SK-N-SH (cell line): ENCODE measurements at regions not wholly inside any gene's neighbourhood (a gene's known extent, or its start where the extent isn't known, plus 50 kb on each side); places are given as distances from the start of the nearest gene placed in this dataset.

Source experiments
- CTCF ChIA-PET: fragments of 300-600, 350-600 bp; formaldehyde crosslinking; extraction: SDS; loops from one replicate; lab custom pipeline; 2021; lab: Yijun Ruan, JAX
- POLR2A ChIA-PET: fragments of 350-600 bp; sonication (Branson Sonifier 250); formaldehyde crosslinking; extraction: SDS; loops from one replicate; lab custom pipeline; 2020; ENCODE audit warnings: antibody characterized with exemption, inconsistent platforms; lab: Yijun Ruan, JAX
- DNase-seq: peaks from one replicate; pipeline ENCODE4 v3.0.0; 2012
- H2AFZ ChIP-seq: fragments of 200-600 bp; sonication (generic); 2 replicates; pipeline ENCODE4 v1.8.1; 2016; ENCODE audit warnings: antibody characterized with exemption, mild to moderate bottlenecking, low read depth
- H3F3A ChIP-seq: fragments of 200-600 bp; sonication (generic); replicated peaks from 2 replicates; pipeline ENCODE3; 2016; ENCODE audit warnings: antibody characterized with exemption, mild to moderate bottlenecking; ENCODE audit not compliant: insufficient read depth
- H3K27ac ChIP-seq, 2 experiments: fragments of 200-500 bp in 1 of 2; fragments of 200-600 bp in 1 of 2; sonication (Bioruptor generic) in 1 of 2; sonication (generic), shearing (Covaris generic) in 1 of 2; 2 replicates each; pipeline versions ENCODE4 v1.5.1 to v1.6.1; 2014 to 2016; ENCODE audit warnings: low read depth in 2 of 2, inconsistent platforms in 1 of 2, low read length in 1 of 2, mild to moderate bottlenecking in 1 of 2, mixed read lengths in 1 of 2
- H3K27me3 ChIP-seq: fragments of 200-600 bp; sonication (generic), shearing (Covaris generic); 2 replicates; pipeline ENCODE4 v1.6.1; 2016; ENCODE audit warnings: mixed run types; ENCODE audit not compliant: insufficient read depth
- H3K36me3 ChIP-seq, 2 experiments: fragments of 200-500 bp in 1 of 2; fragments of 200-600 bp in 1 of 2; sonication (Bioruptor generic) in 1 of 2; sonication (generic) in 1 of 2; replicated peaks in 1 of 2; 2 replicates each; pipeline versions ENCODE3 to v1.5.1; 2014 to 2016; ENCODE audit warnings: low read length in 1 of 2, mild to moderate bottlenecking in 1 of 2; ENCODE audit not compliant: insufficient read depth in 2 of 2, control insufficient read depth in 1 of 2
- H3K4me1 ChIP-seq, 2 experiments: fragments of 200-500 bp in 1 of 2; fragments of 200-600 bp in 1 of 2; sonication (Bioruptor generic) in 1 of 2; sonication (generic), shearing (Covaris generic) in 1 of 2; 2 replicates each; pipeline versions ENCODE4 v1.5.1 to v1.6.1; 2014 to 2016; ENCODE audit warnings: low read depth in 1 of 2, low read length in 1 of 2, mixed run types in 1 of 2; ENCODE audit not compliant: insufficient read depth in 2 of 2, control insufficient read depth in 1 of 2
- H3K4me2 ChIP-seq: fragments of 200-600 bp; sonication (generic), shearing (Covaris generic); 2 replicates; pipeline ENCODE4 v1.6.1; 2017; ENCODE audit warnings: mixed run types
- H3K4me3 ChIP-seq, 2 experiments: fragments of 200-500 bp in 1 of 2; fragments of 200-600 bp in 1 of 2; sonication (Bioruptor generic) in 1 of 2; sonication (generic), shearing (Covaris generic) in 1 of 2; 2 replicates each; pipeline versions ENCODE4 v1.5.1 to v1.8.1; 2014 to 2016; ENCODE audit warnings: low read depth in 2 of 2, inconsistent platforms in 1 of 2, low read length in 1 of 2, mild to moderate bottlenecking in 1 of 2, mixed read lengths in 1 of 2, moderate library complexity in 1 of 2
- H3K79me2 ChIP-seq: fragments of 200-600 bp; sonication (generic); 2 replicates; pipeline ENCODE4 v1.8.1; 2017; ENCODE audit warnings: mild to moderate bottlenecking; ENCODE audit not compliant: insufficient read depth
- H3K9ac ChIP-seq: fragments of 200-600 bp; sonication (generic); 2 replicates; pipeline ENCODE4 v1.6.1; 2017; ENCODE audit warnings: mixed run types
- H3K9me2 ChIP-seq: fragments of 200-600 bp; sonication (generic); 2 replicates; pipeline ENCODE4 v1.6.1; 2017; ENCODE audit warnings: mixed run types
- H3K9me3 ChIP-seq: fragments of 200-600 bp; sonication (generic); 2 replicates; pipeline ENCODE4 v1.6.1; 2017; ENCODE audit warnings: mixed run types, mild to moderate bottlenecking, moderate library complexity
- H4K20me1 ChIP-seq: fragments of 200-600 bp; sonication (generic); 2 replicates; pipeline ENCODE4 v1.6.1; 2017; ENCODE audit warnings: mild to moderate bottlenecking, mixed run types; ENCODE audit not compliant: insufficient read depth
- CHD2 ChIP-seq: fragments of 150-350 bp; IDR thresholded peaks from 2 replicates; pipeline ENCODE4 v1.6.1; 2018; ENCODE audit warnings: low read length; ENCODE audit not compliant: partially characterized antibody
- ELF1 ChIP-seq: IDR thresholded peaks from 2 replicates; pipeline ENCODE4 v1.4.0; 2012
- EZH2phosphoT487 ChIP-seq: fragments of 200-600 bp; sonication (generic); IDR thresholded peaks from 2 replicates; pipeline ENCODE4 v1.6.1; 2017; ENCODE audit warnings: low read depth, mixed run types, mild to moderate bottlenecking, antibody characterized with exemption, moderate library complexity, borderline replicate concordance
- FOSL2 ChIP-seq: IDR thresholded peaks from 2 replicates; pipeline ENCODE4 v1.4.0; 2012; ENCODE audit warnings: low read depth, mild to moderate bottlenecking, moderate library complexity, borderline replicate concordance
- GABPA ChIP-seq: IDR thresholded peaks from 2 replicates; pipeline ENCODE4 v1.4.0; 2012; ENCODE audit warnings: low read depth, mild to moderate bottlenecking
- GATA2 ChIP-seq: sonication (generic); formaldehyde crosslinking; IDR thresholded peaks from 2 replicates; pipeline ENCODE4 v1.5.0; 2020; ENCODE audit warnings: mild to moderate bottlenecking, missing genetic modification reagents
- JUND ChIP-seq: IDR thresholded peaks from 2 replicates; pipeline ENCODE4 v1.4.0; 2012
- MXI1 ChIP-seq: IDR thresholded peaks from 2 replicates; pipeline ENCODE4 v1.6.1; 2012; ENCODE audit warnings: mild to moderate bottlenecking, low read depth, low read length, improper control_type of control experiment
- NFIC ChIP-seq: IDR thresholded peaks from 2 replicates; pipeline ENCODE4 v1.4.0; 2012; ENCODE audit warnings: borderline replicate concordance
- NRF1 ChIP-seq: IDR thresholded peaks from 2 replicates; pipeline ENCODE4 v1.6.1; 2012; ENCODE audit warnings: low read depth, mild to moderate bottlenecking, low read length
- RCOR1 ChIP-seq: fragments of 150-350 bp; IDR thresholded peaks from 2 replicates; pipeline ENCODE4 v1.6.1; 2017; ENCODE audit warnings: antibody characterized with exemption, low read length
- RFX5 ChIP-seq: IDR thresholded peaks from 2 replicates; pipeline ENCODE4 v1.6.1; 2012; ENCODE audit warnings: mild to moderate bottlenecking, improper control_type of control experiment, low read length
- RXRA ChIP-seq: IDR thresholded peaks from 2 replicates; pipeline ENCODE4 v1.4.0; 2012; ENCODE audit warnings: low read depth, mild to moderate bottlenecking, borderline replicate concordance
- SMC3 ChIP-seq: IDR thresholded peaks from 2 replicates; pipeline ENCODE4 v1.6.1; 2012; ENCODE audit warnings: low read depth, low read length, improper control_type of control experiment
- TAF1 ChIP-seq: IDR thresholded peaks from 2 replicates; pipeline ENCODE4 v1.6.1; 2012; ENCODE audit warnings: low read depth, mild to moderate bottlenecking, low read length, moderate library complexity, borderline replicate concordance
- TCF12 ChIP-seq: IDR thresholded peaks from 2 replicates; pipeline ENCODE4 v1.4.0; 2012
- TEAD4 ChIP-seq: IDR thresholded peaks from 2 replicates; pipeline ENCODE4 v1.4.0; 2012; ENCODE audit warnings: mild to moderate bottlenecking, borderline replicate concordance; ENCODE audit not compliant: insufficient read depth
- YY1 ChIP-seq: IDR thresholded peaks from 2 replicates; pipeline ENCODE4 v1.4.0; 2012; ENCODE audit warnings: low read depth, mild to moderate bottlenecking
- WGBS: methylation state at CpG from one replicate; pipeline ENCODE4 v1.1.6; 2017; ENCODE audit warnings: low lambda C conversion rate; 5-methylcytosine and 5-hydroxymethylcytosine counted together
- TF ChIP-seq, protein P1 (sequence below): IDR thresholded peaks from 2 replicates; pipeline ENCODE4 v1.6.1; 2012; ENCODE audit warnings: mild to moderate bottlenecking, low read depth, low read length, moderate library complexity
- TF ChIP-seq, protein P2 (sequence below): fragments of 200-600 bp; sonication (generic); IDR thresholded peaks from 2 replicates; pipeline ENCODE4 v1.6.1; 2017; ENCODE audit warnings: antibody characterized with exemption, mild to moderate bottlenecking, moderate library complexity
- TF ChIP-seq, protein P3 (sequence below): IDR thresholded peaks from 2 replicates; pipeline ENCODE4 v1.4.0; 2012; ENCODE audit warnings: low read depth
- TF ChIP-seq, protein P4 (sequence below): fragments of 150-350 bp; IDR thresholded peaks from 2 replicates; pipeline ENCODE4 v1.6.1; 2017; ENCODE audit warnings: antibody characterized with exemption, low read length, low read depth, borderline replicate concordance
- TF ChIP-seq, protein P5 (sequence below): fragments of 150-350 bp; IDR thresholded peaks from 2 replicates; pipeline ENCODE4 v1.6.1; 2016; ENCODE audit warnings: mild to moderate bottlenecking, low read depth, low read length

DNA sequence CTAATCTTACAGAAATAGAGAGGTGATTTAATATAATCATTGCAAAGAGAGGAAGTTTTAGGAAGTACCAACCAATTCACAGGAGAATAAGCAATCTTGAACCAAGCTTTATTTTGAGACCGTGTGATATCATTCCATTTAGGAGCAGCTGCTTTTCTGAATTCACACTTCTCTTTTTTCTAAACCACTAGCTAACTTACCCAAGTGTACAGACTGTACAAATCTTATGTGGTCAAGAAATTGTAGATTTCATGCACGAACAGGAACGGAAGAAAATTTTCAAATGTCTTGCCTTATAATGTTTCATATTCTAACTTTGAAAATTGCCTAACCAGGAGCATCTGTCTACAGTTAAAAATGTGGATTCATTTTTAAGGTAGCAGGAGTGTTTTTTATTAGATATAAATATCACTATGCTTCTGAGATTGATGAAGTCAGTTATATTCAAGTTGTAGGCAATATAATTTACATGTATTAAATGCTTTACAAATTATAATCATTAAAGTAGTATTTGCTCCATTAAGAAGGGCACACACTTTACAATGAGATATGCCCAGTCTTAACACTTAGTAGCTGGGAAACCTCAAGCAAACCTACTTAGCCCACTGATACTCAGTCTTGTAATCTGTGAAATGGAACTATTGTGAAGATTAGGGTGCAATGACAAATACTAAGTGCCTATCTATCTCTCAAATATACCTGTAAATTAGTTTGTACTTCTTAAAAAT is 86.7 kb upstream of the FOXN2 start (continued):
- TF ChIP-seq, protein P1, sequence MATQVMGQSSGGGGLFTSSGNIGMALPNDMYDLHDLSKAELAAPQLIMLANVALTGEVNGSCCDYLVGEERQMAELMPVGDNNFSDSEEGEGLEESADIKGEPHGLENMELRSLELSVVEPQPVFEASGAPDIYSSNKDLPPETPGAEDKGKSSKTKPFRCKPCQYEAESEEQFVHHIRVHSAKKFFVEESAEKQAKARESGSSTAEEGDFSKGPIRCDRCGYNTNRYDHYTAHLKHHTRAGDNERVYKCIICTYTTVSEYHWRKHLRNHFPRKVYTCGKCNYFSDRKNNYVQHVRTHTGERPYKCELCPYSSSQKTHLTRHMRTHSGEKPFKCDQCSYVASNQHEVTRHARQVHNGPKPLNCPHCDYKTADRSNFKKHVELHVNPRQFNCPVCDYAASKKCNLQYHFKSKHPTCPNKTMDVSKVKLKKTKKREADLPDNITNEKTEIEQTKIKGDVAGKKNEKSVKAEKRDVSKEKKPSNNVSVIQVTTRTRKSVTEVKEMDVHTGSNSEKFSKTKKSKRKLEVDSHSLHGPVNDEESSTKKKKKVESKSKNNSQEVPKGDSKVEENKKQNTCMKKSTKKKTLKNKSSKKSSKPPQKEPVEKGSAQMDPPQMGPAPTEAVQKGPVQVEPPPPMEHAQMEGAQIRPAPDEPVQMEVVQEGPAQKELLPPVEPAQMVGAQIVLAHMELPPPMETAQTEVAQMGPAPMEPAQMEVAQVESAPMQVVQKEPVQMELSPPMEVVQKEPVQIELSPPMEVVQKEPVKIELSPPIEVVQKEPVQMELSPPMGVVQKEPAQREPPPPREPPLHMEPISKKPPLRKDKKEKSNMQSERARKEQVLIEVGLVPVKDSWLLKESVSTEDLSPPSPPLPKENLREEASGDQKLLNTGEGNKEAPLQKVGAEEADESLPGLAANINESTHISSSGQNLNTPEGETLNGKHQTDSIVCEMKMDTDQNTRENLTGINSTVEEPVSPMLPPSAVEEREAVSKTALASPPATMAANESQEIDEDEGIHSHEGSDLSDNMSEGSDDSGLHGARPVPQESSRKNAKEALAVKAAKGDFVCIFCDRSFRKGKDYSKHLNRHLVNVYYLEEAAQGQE: no peak
- TF ChIP-seq SMC3: no peak
- TF ChIP-seq, protein P2, sequence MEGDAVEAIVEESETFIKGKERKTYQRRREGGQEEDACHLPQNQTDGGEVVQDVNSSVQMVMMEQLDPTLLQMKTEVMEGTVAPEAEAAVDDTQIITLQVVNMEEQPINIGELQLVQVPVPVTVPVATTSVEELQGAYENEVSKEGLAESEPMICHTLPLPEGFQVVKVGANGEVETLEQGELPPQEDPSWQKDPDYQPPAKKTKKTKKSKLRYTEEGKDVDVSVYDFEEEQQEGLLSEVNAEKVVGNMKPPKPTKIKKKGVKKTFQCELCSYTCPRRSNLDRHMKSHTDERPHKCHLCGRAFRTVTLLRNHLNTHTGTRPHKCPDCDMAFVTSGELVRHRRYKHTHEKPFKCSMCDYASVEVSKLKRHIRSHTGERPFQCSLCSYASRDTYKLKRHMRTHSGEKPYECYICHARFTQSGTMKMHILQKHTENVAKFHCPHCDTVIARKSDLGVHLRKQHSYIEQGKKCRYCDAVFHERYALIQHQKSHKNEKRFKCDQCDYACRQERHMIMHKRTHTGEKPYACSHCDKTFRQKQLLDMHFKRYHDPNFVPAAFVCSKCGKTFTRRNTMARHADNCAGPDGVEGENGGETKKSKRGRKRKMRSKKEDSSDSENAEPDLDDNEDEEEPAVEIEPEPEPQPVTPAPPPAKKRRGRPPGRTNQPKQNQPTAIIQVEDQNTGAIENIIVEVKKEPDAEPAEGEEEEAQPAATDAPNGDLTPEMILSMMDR: no peak
- no peak for TF ChIP-seq ELF1
- TF ChIP-seq, protein P3, sequence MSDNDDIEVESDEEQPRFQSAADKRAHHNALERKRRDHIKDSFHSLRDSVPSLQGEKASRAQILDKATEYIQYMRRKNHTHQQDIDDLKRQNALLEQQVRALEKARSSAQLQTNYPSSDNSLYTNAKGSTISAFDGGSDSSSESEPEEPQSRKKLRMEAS: no peak
- TF ChIP-seq RCOR1: no peak
- TF ChIP-seq NRF1: no peak

DNA sequence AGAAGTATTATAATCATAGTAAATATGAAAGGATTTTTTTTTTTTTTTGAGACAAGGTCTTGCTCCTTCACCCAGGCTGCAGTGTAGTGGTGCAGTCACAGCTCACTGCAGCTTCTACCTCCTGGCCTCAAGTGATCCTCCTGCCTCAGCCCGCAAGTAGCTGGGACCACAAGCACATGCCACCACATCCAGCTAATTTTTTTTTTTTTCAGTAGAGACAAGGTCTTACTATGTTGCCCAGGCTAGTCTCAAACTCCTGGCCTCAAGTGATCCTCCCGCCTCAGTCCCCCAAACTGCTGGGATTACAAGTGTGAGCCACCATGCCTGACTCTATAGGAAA is 86.2 kb upstream of the FOXN2 start:
- no peaks in the 10 kb centered on the region for H3K79me2 ChIP-seq
- ChIA-PET POLR2A (interaction anchor here (0.7 kb wide), 1 partner anchor 16 kb away, joined by 6 read pairs; no protein-coding TSS in a partner anchor), CTCF (no interaction called here)
- no peak overlapping the region for H3K27ac ChIP-seq
- no peak overlapping the region for H3K4me3 ChIP-seq
- H3K4me2 ChIP-seq: no peak overlapping the region
- 63% methylated on average over 2 of the region's 2 CpGs for WGBS
- no peak overlapping the region for H3K9ac ChIP-seq
- no peak overlapping the region for H2AFZ ChIP-seq
- no peaks in the 10 kb centered on the region for H3K9me3 ChIP-seq
- H3F3A ChIP-seq: no peaks in the 10 kb centered on the region
- H3K9me2 ChIP-seq: 0 out of 2 replicates have a peak, but pooled peaks cover 2% of the 10 kb centered on the region
- TF ChIP-seq TEAD4 (no peak), EZH2phosphoT487 (no peak), NFIC (no peak), GABPA (no peak), RXRA (no peak), TAF1 (no peak), RCOR1 (no peak), RFX5 (no peak), CHD2 (no peak), MXI1 (no peak), JUND (no peak), FOSL2 (no peak), YY1 (no peak), TCF12 (no peak), GATA2 (CRISPR knock-in tag) (no peak)
- TF ChIP-seq, protein P2: no peak
- TF ChIP-seq, protein P4, sequence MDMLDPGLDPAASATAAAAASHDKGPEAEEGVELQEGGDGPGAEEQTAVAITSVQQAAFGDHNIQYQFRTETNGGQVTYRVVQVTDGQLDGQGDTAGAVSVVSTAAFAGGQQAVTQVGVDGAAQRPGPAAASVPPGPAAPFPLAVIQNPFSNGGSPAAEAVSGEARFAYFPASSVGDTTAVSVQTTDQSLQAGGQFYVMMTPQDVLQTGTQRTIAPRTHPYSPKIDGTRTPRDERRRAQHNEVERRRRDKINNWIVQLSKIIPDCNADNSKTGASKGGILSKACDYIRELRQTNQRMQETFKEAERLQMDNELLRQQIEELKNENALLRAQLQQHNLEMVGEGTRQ: no peak
- TF ChIP-seq, protein P5, sequence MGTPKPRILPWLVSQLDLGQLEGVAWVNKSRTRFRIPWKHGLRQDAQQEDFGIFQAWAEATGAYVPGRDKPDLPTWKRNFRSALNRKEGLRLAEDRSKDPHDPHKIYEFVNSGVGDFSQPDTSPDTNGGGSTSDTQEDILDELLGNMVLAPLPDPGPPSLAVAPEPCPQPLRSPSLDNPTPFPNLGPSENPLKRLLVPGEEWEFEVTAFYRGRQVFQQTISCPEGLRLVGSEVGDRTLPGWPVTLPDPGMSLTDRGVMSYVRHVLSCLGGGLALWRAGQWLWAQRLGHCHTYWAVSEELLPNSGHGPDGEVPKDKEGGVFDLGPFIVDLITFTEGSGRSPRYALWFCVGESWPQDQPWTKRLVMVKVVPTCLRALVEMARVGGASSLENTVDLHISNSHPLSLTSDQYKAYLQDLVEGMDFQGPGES: no peak
- no peaks in the 10 kb centered on the region for H3K4me1 ChIP-seq
- H4K20me1 ChIP-seq: no peaks in the 10 kb centered on the region
- H3K36me3 ChIP-seq: no peaks in the 10 kb centered on the region
- DNase-seq: no peak
- no peaks in the 10 kb centered on the region for H3K27me3 ChIP-seq
